ENCODE measurements at regions not wholly inside any gene's neighbourhood (a gene's known extent, or its start where the extent isn't known, plus 50 kb on each side); places are given as distances from the start of the nearest gene placed in this dataset.

DNA sequence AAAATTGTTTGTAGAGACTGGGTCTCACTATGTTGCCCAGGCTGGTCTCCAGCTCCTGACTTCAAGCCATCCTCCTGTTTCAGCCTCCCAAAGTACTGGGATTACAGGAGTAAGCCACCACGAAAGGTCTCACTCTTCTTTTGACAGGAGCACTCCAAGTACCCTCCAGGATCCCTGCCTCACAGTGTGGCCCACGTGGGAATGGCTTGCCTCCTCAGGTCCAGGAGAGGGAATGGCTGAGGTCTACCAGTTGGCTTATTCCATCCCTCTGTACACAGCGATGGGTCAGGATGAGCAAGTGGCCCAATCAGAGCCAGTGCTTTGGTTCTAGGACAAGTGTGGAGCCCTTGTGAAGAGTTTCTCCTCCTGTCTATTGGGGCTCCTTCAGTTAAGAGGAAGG, 73.7 kb upstream of the ZNF423 start:
- TF ChIP-seq ZNF274 (IDR thresholded peaks at IDR 0.05; ENCODE audit: low read depth, low read length) (no peak), YY1 (IDR thresholded peaks at IDR 0.05; ENCODE audit: insufficient read depth, insufficient read length) (no peak), SUZ12 (IDR thresholded peaks at IDR 0.05; ENCODE audit: extremely low read depth, insufficient read depth, insufficient read length) (no peak)

All from NT2/D1 (cell line).